ENCODE measurements at regions not wholly inside any gene's neighbourhood (a gene's known extent, or its start where the extent isn't known, plus 50 kb on each side); places are given as distances from the start of the nearest gene placed in this dataset.
"Not testable (repeated sequence)": the region's sequence is repeated elsewhere in the genome, so short reads cannot be mapped to it uniquely, and the experiment has no call there.

DNA sequence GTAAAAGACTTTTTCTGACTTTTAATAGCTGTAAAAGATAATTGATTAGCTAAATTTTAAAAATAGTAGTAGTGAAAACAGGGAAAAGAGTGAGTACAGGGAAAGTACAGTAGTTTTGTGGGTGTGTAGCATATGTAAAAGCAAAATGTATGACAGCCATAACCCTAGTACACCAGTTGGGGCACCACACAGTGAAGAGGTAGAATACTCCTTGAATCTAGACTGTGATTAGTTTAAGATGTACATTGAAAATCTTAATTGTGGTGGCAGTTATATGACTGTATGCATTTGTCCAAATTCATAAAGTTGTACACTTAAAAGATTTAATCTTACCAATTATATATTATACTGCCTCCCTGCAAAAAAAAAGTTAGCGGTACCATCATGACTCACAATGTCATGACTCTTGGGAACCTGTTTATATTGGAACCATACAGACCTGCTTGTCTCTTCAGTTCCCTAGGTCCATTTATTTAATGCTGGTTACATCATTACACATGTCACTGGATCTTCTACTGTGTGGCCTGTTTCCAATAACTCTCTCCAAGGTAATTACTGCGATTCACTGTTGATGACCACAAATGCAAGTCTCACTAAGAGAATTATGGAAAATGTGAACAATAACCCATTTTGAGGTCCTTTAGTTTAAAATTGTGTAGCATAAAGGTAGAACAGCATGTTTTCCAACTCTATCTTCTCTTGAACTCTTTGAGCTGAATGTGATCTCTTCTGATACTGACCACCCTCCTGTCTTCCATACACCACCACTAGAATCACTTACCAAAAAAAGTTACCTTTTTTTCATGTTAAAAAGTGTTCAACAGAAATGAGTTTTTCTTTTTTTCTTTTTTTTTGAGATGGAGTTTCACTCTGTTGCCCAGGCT, 264.2 kb upstream of the AMIGO2 start:
- TF ChIP-seq, protein P1, sequence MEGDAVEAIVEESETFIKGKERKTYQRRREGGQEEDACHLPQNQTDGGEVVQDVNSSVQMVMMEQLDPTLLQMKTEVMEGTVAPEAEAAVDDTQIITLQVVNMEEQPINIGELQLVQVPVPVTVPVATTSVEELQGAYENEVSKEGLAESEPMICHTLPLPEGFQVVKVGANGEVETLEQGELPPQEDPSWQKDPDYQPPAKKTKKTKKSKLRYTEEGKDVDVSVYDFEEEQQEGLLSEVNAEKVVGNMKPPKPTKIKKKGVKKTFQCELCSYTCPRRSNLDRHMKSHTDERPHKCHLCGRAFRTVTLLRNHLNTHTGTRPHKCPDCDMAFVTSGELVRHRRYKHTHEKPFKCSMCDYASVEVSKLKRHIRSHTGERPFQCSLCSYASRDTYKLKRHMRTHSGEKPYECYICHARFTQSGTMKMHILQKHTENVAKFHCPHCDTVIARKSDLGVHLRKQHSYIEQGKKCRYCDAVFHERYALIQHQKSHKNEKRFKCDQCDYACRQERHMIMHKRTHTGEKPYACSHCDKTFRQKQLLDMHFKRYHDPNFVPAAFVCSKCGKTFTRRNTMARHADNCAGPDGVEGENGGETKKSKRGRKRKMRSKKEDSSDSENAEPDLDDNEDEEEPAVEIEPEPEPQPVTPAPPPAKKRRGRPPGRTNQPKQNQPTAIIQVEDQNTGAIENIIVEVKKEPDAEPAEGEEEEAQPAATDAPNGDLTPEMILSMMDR (IDR thresholded peaks at IDR 0.05; ENCODE audit: poor library complexity): no peak
- TF ChIP-seq EZH2 (IDR thresholded peaks at IDR 0.05; ENCODE audit: borderline replicate concordance) (no peak), EZH2phosphoT487 (IDR thresholded peaks at IDR 0.05; ENCODE audit: low read depth, severe bottlenecking, unreplicated experiment) (no peak)
- no peak overlapping the region for H3K27ac ChIP-seq
- 95% methylated on average over 2 of the region's 2 CpGs for WGBS (ENCODE audit: low lambda C conversion rate, missing lambda C conversion rate)

DNA sequence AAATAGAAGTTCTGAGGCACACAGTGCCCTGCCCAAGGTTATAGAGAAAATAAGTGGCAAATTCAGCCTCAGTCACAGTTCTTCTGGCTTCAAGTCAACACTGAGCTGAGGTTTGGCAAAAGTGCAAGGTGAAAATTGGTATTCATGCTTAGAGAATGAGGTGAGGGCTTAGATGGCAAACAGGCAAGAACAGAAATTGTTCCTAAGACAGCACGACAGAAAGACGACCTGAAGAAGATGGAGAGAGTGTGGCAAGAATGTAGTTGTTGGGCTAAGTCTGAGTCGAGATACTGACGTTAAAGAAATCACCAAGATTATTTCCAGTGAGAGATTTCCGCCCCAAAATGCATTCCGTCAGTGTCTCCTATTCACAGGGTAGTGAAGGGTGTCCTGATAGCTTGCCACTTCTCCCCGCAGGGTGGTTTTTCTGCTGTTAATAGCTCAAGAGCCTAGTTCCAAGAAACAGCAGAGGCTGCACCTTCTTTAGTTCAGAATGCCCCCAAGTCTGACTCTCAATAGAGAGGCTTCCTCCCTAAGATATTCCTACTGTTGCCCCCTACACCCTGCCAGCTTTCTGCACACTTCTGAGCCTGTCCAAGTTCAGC, 260.8 kb upstream of the AMIGO2 start:
- Histone ChIP-seq H3K27ac (no peak overlapping the region), H3K27me3 (no peaks in the 10 kb centered on the region), H2AFZ (no peak overlapping the region), H3K4me3 (no peak overlapping the region), H3K9me2 (replicated peaks; ENCODE audit: insufficient read depth) (no peaks in the 10 kb centered on the region), H3K4me2 (no peak overlapping the region), H4K20me1 (ENCODE audit: insufficient read depth, poor library complexity, severe bottlenecking) (no peaks in the 10 kb centered on the region), H3K36me3 (replicated peaks; ENCODE audit: insufficient read depth, low read depth) (no peaks in the 10 kb centered on the region), H3K4me1 (ENCODE audit: insufficient read depth) (no peaks in the 10 kb centered on the region), H3K79me2 (no peaks in the 10 kb centered on the region), H3K9me3 (ENCODE audit: low read depth) (no peaks in the 10 kb centered on the region)
- DNase-seq (ENCODE audit: low spot score): no peak
- 74% methylated on average over 7 of the region's 7 CpGs for WGBS (ENCODE audit: low lambda C conversion rate, missing lambda C conversion rate)
- TF ChIP-seq EZH2phosphoT487 (IDR thresholded peaks at IDR 0.05; ENCODE audit: low read depth, severe bottlenecking, unreplicated experiment) (no peak), EZH2 (IDR thresholded peaks at IDR 0.05; ENCODE audit: borderline replicate concordance) (no peak)
- TF ChIP-seq, protein P1 (IDR thresholded peaks at IDR 0.05; ENCODE audit: poor library complexity): no peak

More for the DNA sequence above, 264.2 kb upstream of the AMIGO2 start:
- no peak overlapping the region for H3K4me3 ChIP-seq
- H3K4me2 ChIP-seq: no peak overlapping the region
- H3K9me3 ChIP-seq (ENCODE audit: low read depth): no peaks in the 10 kb centered on the region
- H2AFZ ChIP-seq: no peak overlapping the region
- no peaks in the 10 kb centered on the region for H3K79me2 ChIP-seq
- H3K4me1 ChIP-seq (ENCODE audit: insufficient read depth): peaks cover 7% of the 10 kb centered on the region
- no peaks in the 10 kb centered on the region for H3K27me3 ChIP-seq
- DNase-seq (ENCODE audit: low spot score): no peak
- no peaks in the 10 kb centered on the region for H3K36me3 ChIP-seq (replicated peaks; ENCODE audit: insufficient read depth, low read depth)
- H3K9me2 ChIP-seq (replicated peaks; ENCODE audit: insufficient read depth): no peaks in the 10 kb centered on the region
- no peaks in the 10 kb centered on the region for H4K20me1 ChIP-seq (ENCODE audit: insufficient read depth, poor library complexity, severe bottlenecking)

DNA sequence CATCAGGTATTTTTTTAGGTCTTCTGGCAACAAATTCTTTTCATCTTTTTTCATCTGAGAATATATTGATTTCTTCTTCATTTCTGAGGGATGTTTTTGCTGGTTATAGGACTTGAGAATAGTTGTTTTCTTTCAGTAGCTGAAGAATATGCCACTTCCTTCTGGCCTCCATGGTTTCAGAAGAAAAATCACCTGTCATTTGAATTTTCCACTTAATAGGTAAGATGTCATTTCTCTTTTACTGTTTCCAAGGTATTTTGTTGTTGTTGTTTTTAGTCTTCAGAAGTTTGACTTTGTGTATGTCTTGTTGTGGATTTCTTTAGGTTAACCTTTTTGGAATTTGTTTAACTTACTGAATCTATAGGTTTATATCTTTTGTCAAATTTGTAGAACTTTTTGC, 257.8 kb upstream of the AMIGO2 start:
- no peak overlapping the region for H2AFZ ChIP-seq
- DNase-seq (ENCODE audit: low spot score): no peak
- H3K9me3 ChIP-seq (ENCODE audit: low read depth): no peaks in the 10 kb centered on the region
- no peaks in the 10 kb centered on the region for H4K20me1 ChIP-seq (ENCODE audit: insufficient read depth, poor library complexity, severe bottlenecking)
- H3K4me2 ChIP-seq: no peak overlapping the region
- H3K27ac ChIP-seq: no peak overlapping the region
- no peaks in the 10 kb centered on the region for H3K79me2 ChIP-seq
- no peaks in the 10 kb centered on the region for H3K9me2 ChIP-seq (replicated peaks; ENCODE audit: insufficient read depth)
- H3K36me3 ChIP-seq (replicated peaks; ENCODE audit: insufficient read depth, low read depth): no peaks in the 10 kb centered on the region
- no peaks in the 10 kb centered on the region for H3K4me1 ChIP-seq (ENCODE audit: insufficient read depth)
- TF ChIP-seq EZH2 (IDR thresholded peaks at IDR 0.05; ENCODE audit: borderline replicate concordance) (no peak), EZH2phosphoT487 (IDR thresholded peaks at IDR 0.05; ENCODE audit: low read depth, severe bottlenecking, unreplicated experiment) (no peak)
- TF ChIP-seq, protein P1 (IDR thresholded peaks at IDR 0.05; ENCODE audit: poor library complexity): no peak
- no peaks in the 10 kb centered on the region for H3K27me3 ChIP-seq
- H3K4me3 ChIP-seq: no peak overlapping the region

DNA sequence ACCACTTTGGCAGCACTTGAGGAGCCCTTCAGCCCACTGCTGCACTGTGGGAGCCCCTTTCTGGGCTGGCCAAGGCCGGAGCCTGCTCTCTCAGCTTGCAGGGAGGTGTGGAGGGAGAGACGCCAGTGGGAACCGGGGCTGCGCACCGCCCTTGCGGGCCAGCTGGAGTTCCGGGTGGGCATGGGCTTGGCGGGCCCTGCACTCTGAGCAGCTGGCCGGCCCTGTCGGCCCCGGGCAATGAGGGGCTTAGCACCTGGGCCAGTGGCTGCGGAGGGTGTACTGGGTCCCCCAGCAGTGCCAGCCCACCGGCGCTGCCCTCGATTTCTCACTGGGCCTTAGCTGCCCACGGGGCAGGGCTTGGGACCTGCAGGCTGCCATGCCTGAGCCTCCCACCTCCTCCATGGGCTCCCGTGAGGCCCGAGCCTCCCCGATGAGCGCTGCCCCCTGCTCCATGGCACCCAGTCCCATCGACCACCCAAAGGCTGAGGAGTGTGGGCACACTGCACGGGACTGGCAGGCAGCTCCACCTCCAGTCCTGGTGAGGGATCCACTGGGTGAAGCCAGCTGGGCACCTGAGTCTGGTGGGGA, 253.6 kb upstream of the AMIGO2 start:
- not testable (repeated sequence) for H3K9me3 ChIP-seq (ENCODE audit: low read depth); H2AFZ ChIP-seq; H3K4me3 ChIP-seq; H3K9me2 ChIP-seq (replicated peaks; ENCODE audit: insufficient read depth); H3K36me3 ChIP-seq (replicated peaks; ENCODE audit: insufficient read depth, low read depth); H3K27ac ChIP-seq; DNase-seq (ENCODE audit: low spot score); H3K4me1 ChIP-seq (ENCODE audit: insufficient read depth); H3K79me2 ChIP-seq; H3K27me3 ChIP-seq; H3K4me2 ChIP-seq; H4K20me1 ChIP-seq (ENCODE audit: insufficient read depth, poor library complexity, severe bottlenecking)
- WGBS (ENCODE audit: low lambda C conversion rate, missing lambda C conversion rate): 92% methylated on average over 14 of the region's 22 CpGs
